H9 (cell line): ENCODE measurements at regions not wholly inside any gene's neighbourhood (a gene's known extent, or its start where the extent isn't known, plus 50 kb on each side); places are given as distances from the start of the nearest gene placed in this dataset.

Experiments used
- DNase-seq: peaks from one replicate; pipeline ENCODE4 v3.0.0-alpha.2; 2017
- H2AFZ ChIP-seq: one replicate; pipeline ENCODE4 v1.6.1; 2013; ENCODE audit warnings: mild to moderate bottlenecking, low read length, control low read depth, moderate library complexity
- H2AK5ac ChIP-seq: 2 replicates; pipeline ENCODE4 v1.6.1; 2013; ENCODE audit warnings: low read length, control low read depth, mixed read lengths; ENCODE audit not compliant: insufficient read length
- H2BK120ac ChIP-seq: one replicate; pipeline ENCODE4 v1.6.1; 2013; ENCODE audit warnings: low read depth, mild to moderate bottlenecking, low read length, control low read depth, inconsistent platforms; ENCODE audit not compliant: poor library complexity, severe bottlenecking
- H2BK12ac ChIP-seq: 2 replicates; pipeline ENCODE4 v1.6.1; 2013; ENCODE audit warnings: low read length, control low read depth, mixed read lengths, low read depth; ENCODE audit not compliant: insufficient read length
- H2BK15ac ChIP-seq: 2 replicates; pipeline ENCODE4 v1.6.1; 2013; ENCODE audit warnings: low read depth, low read length, control low read depth
- H2BK20ac ChIP-seq: one replicate; pipeline ENCODE4 v1.6.1; 2013; ENCODE audit warnings: low read depth, mild to moderate bottlenecking, low read length, control low read depth, inconsistent platforms; ENCODE audit not compliant: poor library complexity, severe bottlenecking
- H2BK5ac ChIP-seq: 2 replicates; pipeline ENCODE4 v1.6.1; 2013; ENCODE audit warnings: low read length, control low read depth, mixed read lengths; ENCODE audit not compliant: insufficient read length
- H3K14ac ChIP-seq: 2 replicates; pipeline ENCODE4 v1.6.1; 2013; ENCODE audit warnings: low read length, control low read depth; ENCODE audit not compliant: insufficient read depth
- H3K18ac ChIP-seq: 2 replicates; pipeline ENCODE4 v1.6.1; 2013; ENCODE audit warnings: low read depth, mild to moderate bottlenecking, mixed read lengths, low read length, control low read depth; ENCODE audit not compliant: insufficient read length
- H3K23ac ChIP-seq: 2 replicates; pipeline ENCODE4 v1.6.1; 2013; ENCODE audit warnings: low read length, control low read depth, mixed read lengths, low read depth; ENCODE audit not compliant: insufficient read length
- H3K23me2 ChIP-seq: 2 replicates; pipeline ENCODE4 v1.6.1; 2013; ENCODE audit warnings: low read depth, mild to moderate bottlenecking, mixed read lengths, low read length, control low read depth; ENCODE audit not compliant: insufficient read length, poor library complexity, severe bottlenecking
- H3K27ac ChIP-seq: 2 replicates; pipeline ENCODE4 v1.5.1; 2013; ENCODE audit warnings: low read length, control low read depth, mixed read lengths, low read depth; ENCODE audit not compliant: insufficient read length
- H3K27me3 ChIP-seq: 2 replicates; pipeline ENCODE4 v1.6.1; 2013; ENCODE audit warnings: low read length, control low read depth, inconsistent platforms; ENCODE audit not compliant: insufficient read depth
- H3K4ac ChIP-seq: 2 replicates; pipeline ENCODE4 v1.6.1; 2013; ENCODE audit warnings: low read depth, mild to moderate bottlenecking, control low read depth, inconsistent platforms, low read length, moderate library complexity
- H3K4me1 ChIP-seq: 2 replicates; pipeline ENCODE4 v1.6.1; 2013; ENCODE audit warnings: low read length, control low read depth, inconsistent platforms; ENCODE audit not compliant: insufficient read depth
- H3K4me2 ChIP-seq: 2 replicates; pipeline ENCODE4 v1.6.1; 2013; ENCODE audit warnings: low read length, control low read depth, mixed read lengths; ENCODE audit not compliant: insufficient read length, insufficient read depth
- H3K56ac ChIP-seq: 2 replicates; pipeline ENCODE4 v1.6.1; 2013; ENCODE audit warnings: low read depth, mild to moderate bottlenecking, mixed read lengths, low read length, control low read depth; ENCODE audit not compliant: insufficient read length
- H3K79me1 ChIP-seq: 2 replicates; pipeline ENCODE4 v1.6.1; 2013; ENCODE audit warnings: low read depth, mild to moderate bottlenecking, moderate library complexity, low read length, control low read depth, inconsistent platforms; ENCODE audit not compliant: insufficient read depth, poor library complexity, severe bottlenecking
- H3K79me2 ChIP-seq: 2 replicates; pipeline ENCODE4 v1.6.1; 2013; ENCODE audit warnings: low read length, control low read depth, inconsistent platforms; ENCODE audit not compliant: insufficient read depth
- H3K9ac ChIP-seq: 2 replicates; pipeline ENCODE4 v1.6.1; 2013; ENCODE audit warnings: low read length, control low read depth, mixed read lengths; ENCODE audit not compliant: insufficient read length; ENCODE audit errors: extremely low read depth
- H3K9me3 ChIP-seq: one replicate; pipeline ENCODE4 v1.6.1; 2013; ENCODE audit warnings: low read depth, low read length, inconsistent platforms; ENCODE audit not compliant: control insufficient read depth
- H3T11ph ChIP-seq: one replicate; pipeline ENCODE4 v1.6.1; 2013; ENCODE audit warnings: mild to moderate bottlenecking, low read length, control low read depth, inconsistent platforms
- H4K20me1 ChIP-seq: one replicate; pipeline ENCODE4 v1.6.1; 2013; ENCODE audit not compliant: control insufficient read depth, insufficient read length, insufficient read depth
- H4K5ac ChIP-seq: 2 replicates; pipeline ENCODE4 v1.6.1; 2013; ENCODE audit warnings: low read depth, mild to moderate bottlenecking, mixed read lengths, low read length, control low read depth; ENCODE audit not compliant: insufficient read length
- H4K8ac ChIP-seq: replicated peaks from 2 replicates; pipeline ENCODE4 v1.6.1; 2013; ENCODE audit warnings: low read length, control low read depth, mixed read lengths, low read depth; ENCODE audit not compliant: insufficient read length
- H4K91ac ChIP-seq: 2 replicates; pipeline ENCODE4 v1.6.1; 2013; ENCODE audit warnings: low read depth, mild to moderate bottlenecking, moderate library complexity, mixed read lengths, low read length, control low read depth; ENCODE audit not compliant: insufficient read length
- H3K27ac Mint-ChIP-seq, 3 experiments: 2 replicates in 2 of 3; 3 replicates in 1 of 3; pipeline ENCODE4 v1.8.0; 2020 to 2021; ENCODE audit warnings: mixed read lengths in 3 of 3, mild to moderate bottlenecking in 1 of 3, moderate library complexity in 1 of 3
- H3K27me3 Mint-ChIP-seq: 2 replicates; pipeline ENCODE4 v1.8.0; 2021; ENCODE audit warnings: low read depth, mild to moderate bottlenecking, moderate library complexity, mixed read lengths
- H3K36me3 Mint-ChIP-seq, 3 experiments: 2 replicates in 2 of 3; 3 replicates in 1 of 3; pipeline ENCODE4 v1.8.0; 2020 to 2021; ENCODE audit warnings: low read depth in 3 of 3, mixed read lengths in 3 of 3; ENCODE audit not compliant: insufficient read depth in 1 of 3
- H3K4me1 Mint-ChIP-seq, 2 experiments: 2 replicates each; pipeline ENCODE4 v1.8.0; 2020; ENCODE audit warnings: mixed read lengths in 2 of 2
- H3K4me3 Mint-ChIP-seq, 2 experiments: 2 replicates in 1 of 2; 3 replicates in 1 of 2; pipeline ENCODE4 v1.8.0; 2020 to 2021; ENCODE audit warnings: mild to moderate bottlenecking in 2 of 2, mixed read lengths in 2 of 2, moderate library complexity in 1 of 2
- H3K9me3 Mint-ChIP-seq, 2 experiments: 2 replicates in 1 of 2; 3 replicates in 1 of 2; pipeline ENCODE4 v1.8.0; 2020; ENCODE audit warnings: mild to moderate bottlenecking in 2 of 2, mixed read lengths in 2 of 2, moderate library complexity in 1 of 2
- WGBS: extraction: QIAGEN DNeasy Blood & Tissue Kit; methylation state at CpG from one replicate; pipeline ENCODE4 v1.1.7; 2013; ENCODE audit warnings: missing lambda C conversion rate, low lambda C conversion rate, mixed read lengths; ENCODE audit not compliant: insufficient read length; ENCODE audit errors: extremely low coverage; 5-methylcytosine and 5-hydroxymethylcytosine counted together
- TF ChIP-seq, protein P1 (sequence below): fragments of 200-600 bp; sonication (generic); conservative IDR thresholded peaks from 3 replicates; pipeline ENCODE4 v1.8.0; 2021; ENCODE audit warnings: antibody characterized with exemption, mild to moderate bottlenecking

DNA sequence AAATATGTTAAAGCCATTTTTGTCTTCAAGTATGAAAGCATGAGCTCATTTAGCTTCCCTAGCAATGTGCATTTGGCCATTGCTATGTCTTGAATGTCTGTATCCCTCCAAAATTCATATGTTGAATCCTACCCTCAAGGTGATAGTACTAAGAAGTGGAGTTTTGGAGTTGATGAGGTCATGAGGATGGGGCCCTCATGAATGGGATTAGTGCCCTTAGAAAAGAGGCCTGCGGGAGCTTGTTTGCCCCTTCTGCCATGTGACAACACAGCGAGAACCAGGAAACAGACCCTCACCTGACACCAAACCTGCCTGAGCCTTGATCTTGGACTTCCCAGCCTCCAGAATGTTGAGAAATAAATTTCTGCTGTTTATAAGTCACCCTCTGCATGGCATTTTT lies 61.3 kb upstream of the UCN3 start:
- H2BK20ac ChIP-seq, result no peak overlapping the region
- Mint-ChIP-seq H3K27ac (no peak overlapping the region), H3K27me3 (no peaks in the 10 kb centered on the region; the same call in 1 of the 2 replicates), H3K4me1 (no peaks in the 10 kb centered on the region), H3K36me3 (peaks cover 0 to 12% (median 3%) of the 10 kb centered on the region in 3 experiments; a peak in 4 of 7 replicates), H3K4me3 (no peak overlapping the region), H3K9me3 (peaks cover 20 to 51% of the 10 kb centered on the region in 2 experiments)
- no peaks in the 10 kb centered on the region for H3K9me3 ChIP-seq
- no peak overlapping the region for H2AK5ac ChIP-seq
- no peak overlapping the region for H3K9ac ChIP-seq
- no peak overlapping the region for H3K4me2 ChIP-seq
- DNase-seq, result no peak
- H3T11ph ChIP-seq, result no peak overlapping the region
- no peak overlapping the region for H3K18ac ChIP-seq
- H3K23ac ChIP-seq, result no peak overlapping the region
- no peaks in the 10 kb centered on the region for H3K23me2 ChIP-seq
- H2BK12ac ChIP-seq, result no peak overlapping the region
- no peak overlapping the region for H3K27ac ChIP-seq
- no peak overlapping the region for H4K8ac ChIP-seq
- no peak overlapping the region for H2AFZ ChIP-seq
- TF ChIP-seq, protein P1, sequence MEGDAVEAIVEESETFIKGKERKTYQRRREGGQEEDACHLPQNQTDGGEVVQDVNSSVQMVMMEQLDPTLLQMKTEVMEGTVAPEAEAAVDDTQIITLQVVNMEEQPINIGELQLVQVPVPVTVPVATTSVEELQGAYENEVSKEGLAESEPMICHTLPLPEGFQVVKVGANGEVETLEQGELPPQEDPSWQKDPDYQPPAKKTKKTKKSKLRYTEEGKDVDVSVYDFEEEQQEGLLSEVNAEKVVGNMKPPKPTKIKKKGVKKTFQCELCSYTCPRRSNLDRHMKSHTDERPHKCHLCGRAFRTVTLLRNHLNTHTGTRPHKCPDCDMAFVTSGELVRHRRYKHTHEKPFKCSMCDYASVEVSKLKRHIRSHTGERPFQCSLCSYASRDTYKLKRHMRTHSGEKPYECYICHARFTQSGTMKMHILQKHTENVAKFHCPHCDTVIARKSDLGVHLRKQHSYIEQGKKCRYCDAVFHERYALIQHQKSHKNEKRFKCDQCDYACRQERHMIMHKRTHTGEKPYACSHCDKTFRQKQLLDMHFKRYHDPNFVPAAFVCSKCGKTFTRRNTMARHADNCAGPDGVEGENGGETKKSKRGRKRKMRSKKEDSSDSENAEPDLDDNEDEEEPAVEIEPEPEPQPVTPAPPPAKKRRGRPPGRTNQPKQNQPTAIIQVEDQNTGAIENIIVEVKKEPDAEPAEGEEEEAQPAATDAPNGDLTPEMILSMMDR, result no peak
- H3K27me3 ChIP-seq, result no peaks in the 10 kb centered on the region
- H2BK15ac ChIP-seq, result no peak overlapping the region
- no peak overlapping the region for H4K91ac ChIP-seq
- H3K79me1 ChIP-seq, result no peaks in the 10 kb centered on the region
- no peak overlapping the region for H2BK5ac ChIP-seq
- H4K5ac ChIP-seq, result no peak overlapping the region
- no peaks in the 10 kb centered on the region for H4K20me1 ChIP-seq
- no peak overlapping the region for H3K4ac ChIP-seq
- no CpG with 5 or more reads among the region's 2 CpGs for WGBS
- H3K14ac ChIP-seq, result no peak overlapping the region
- H2BK120ac ChIP-seq, result no peak overlapping the region
- H3K56ac ChIP-seq, result no peak overlapping the region
- no peaks in the 10 kb centered on the region for H3K79me2 ChIP-seq
- no peaks in the 10 kb centered on the region for H3K4me1 ChIP-seq
